Osteocyte (in vitro differentiated cells): ENCODE measurements at regions not wholly inside any gene's neighbourhood (a gene's known extent, or its start where the extent isn't known, plus 50 kb on each side); places are given as distances from the start of the nearest gene placed in this dataset.

Experiments
- DNase-seq: peaks from one replicate; pipeline ENCODE4 v3.0.0; 2021; ENCODE audit warnings: mixed read lengths; ENCODE audit not compliant: unreplicated experiment; ENCODE audit errors: extremely low spot score
- H3K27ac Mint-ChIP-seq: one replicate; pipeline ENCODE4 v1.8.0; 2021; ENCODE audit warnings: mild to moderate bottlenecking, mixed read lengths; ENCODE audit not compliant: unreplicated experiment
- H3K27me3 Mint-ChIP-seq: one replicate; pipeline ENCODE4 v1.8.0; 2021; ENCODE audit warnings: mixed read lengths; ENCODE audit not compliant: unreplicated experiment
- H3K36me3 Mint-ChIP-seq: one replicate; pipeline ENCODE4 v1.8.0; 2021; ENCODE audit warnings: mixed read lengths; ENCODE audit not compliant: unreplicated experiment
- H3K4me1 Mint-ChIP-seq: one replicate; pipeline ENCODE4 v1.8.0; 2021; ENCODE audit warnings: mixed read lengths; ENCODE audit not compliant: unreplicated experiment
- H3K4me3 Mint-ChIP-seq: one replicate; pipeline ENCODE4 v1.8.0; 2021; ENCODE audit warnings: mild to moderate bottlenecking, moderate library complexity, mixed read lengths; ENCODE audit not compliant: unreplicated experiment
- H3K9me3 Mint-ChIP-seq: one replicate; pipeline ENCODE4 v1.8.0; 2021; ENCODE audit warnings: mixed read lengths; ENCODE audit not compliant: unreplicated experiment
- TF ChIP-seq, protein P1 (sequence below): fragments of 200-600 bp; sonication (generic); IDR thresholded peaks from 2 replicates; pipeline ENCODE4 v1.5.0; 2021; ENCODE audit warnings: antibody characterized with exemption, mild to moderate bottlenecking, moderate library complexity

DNA sequence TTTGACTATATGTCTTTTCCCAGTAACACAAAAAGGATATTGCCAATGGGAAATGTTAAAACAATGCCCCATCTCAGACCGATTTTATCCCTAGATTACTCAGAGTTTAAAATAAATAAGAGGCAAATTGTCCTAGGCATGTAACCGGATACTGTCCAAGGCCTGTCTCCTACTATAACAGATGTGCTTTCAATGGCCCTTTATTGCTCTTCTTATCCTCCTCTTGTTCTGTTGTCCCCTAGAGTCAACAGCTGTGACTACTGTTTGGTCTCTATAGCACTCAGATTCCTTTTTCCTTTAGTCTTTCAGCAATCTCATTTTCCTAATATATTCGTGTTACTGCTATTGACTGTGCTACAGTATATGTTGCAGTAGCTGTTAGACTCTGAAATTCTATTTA, 66.8 kb upstream of the PLS3 start:
- Mint-ChIP-seq H3K27me3 (no peaks in the 10 kb centered on the region), H3K9me3 (no peaks in the 10 kb centered on the region), H3K27ac (peak overlapping the region; percentile 1), H3K36me3 (peaks cover 1% of the 10 kb centered on the region), H3K4me1 (peaks cover 37% of the 10 kb centered on the region), H3K4me3 (no peak overlapping the region)
- TF ChIP-seq, protein P1, sequence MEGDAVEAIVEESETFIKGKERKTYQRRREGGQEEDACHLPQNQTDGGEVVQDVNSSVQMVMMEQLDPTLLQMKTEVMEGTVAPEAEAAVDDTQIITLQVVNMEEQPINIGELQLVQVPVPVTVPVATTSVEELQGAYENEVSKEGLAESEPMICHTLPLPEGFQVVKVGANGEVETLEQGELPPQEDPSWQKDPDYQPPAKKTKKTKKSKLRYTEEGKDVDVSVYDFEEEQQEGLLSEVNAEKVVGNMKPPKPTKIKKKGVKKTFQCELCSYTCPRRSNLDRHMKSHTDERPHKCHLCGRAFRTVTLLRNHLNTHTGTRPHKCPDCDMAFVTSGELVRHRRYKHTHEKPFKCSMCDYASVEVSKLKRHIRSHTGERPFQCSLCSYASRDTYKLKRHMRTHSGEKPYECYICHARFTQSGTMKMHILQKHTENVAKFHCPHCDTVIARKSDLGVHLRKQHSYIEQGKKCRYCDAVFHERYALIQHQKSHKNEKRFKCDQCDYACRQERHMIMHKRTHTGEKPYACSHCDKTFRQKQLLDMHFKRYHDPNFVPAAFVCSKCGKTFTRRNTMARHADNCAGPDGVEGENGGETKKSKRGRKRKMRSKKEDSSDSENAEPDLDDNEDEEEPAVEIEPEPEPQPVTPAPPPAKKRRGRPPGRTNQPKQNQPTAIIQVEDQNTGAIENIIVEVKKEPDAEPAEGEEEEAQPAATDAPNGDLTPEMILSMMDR, result no peak
- no peak for DNase-seq

DNA sequence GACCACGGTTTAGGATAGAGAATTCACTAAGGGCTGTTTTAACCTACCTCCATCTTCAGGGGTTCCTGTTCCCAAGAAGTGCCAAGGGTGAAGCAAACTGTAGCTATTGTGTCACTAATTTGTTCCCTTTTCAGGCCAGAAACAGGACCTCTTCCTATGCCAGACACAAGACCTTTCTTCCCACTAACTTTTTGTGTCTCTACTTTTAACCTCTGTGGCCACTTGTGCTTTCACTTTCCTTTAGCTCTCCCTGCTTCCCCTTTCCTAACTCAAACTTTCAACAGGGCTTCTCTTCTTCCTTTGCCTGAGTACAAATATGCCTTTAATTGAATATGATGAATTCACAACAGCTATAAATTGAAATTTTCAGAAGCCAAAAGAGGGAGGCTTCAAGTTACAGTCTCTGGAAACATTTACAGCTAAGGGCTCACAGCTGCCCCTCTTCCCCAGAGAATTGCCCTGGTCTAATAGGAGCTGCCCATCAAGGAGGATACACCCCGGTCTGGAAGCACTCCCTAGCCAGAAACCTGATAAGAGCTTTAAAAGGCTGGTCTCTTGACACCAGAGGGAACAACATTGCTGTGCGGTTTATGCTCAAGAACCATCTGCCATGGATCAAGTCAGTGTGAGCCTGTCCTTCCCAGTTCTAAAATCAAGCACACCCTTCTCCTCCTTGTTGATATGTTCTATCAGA, 61.7 kb upstream of the PLS3 start:
- Mint-ChIP-seq H3K36me3 (peaks cover 1% of the 10 kb centered on the region), H3K9me3 (no peaks in the 10 kb centered on the region), H3K4me3 (peak overlapping the region; percentile 36), H3K27ac (peak overlapping the region; percentile 87), H3K27me3 (no peaks in the 10 kb centered on the region), H3K4me1 (peaks cover 25% of the 10 kb centered on the region)
- no peak for DNase-seq
- TF ChIP-seq, protein P1, result no peak

DNA sequence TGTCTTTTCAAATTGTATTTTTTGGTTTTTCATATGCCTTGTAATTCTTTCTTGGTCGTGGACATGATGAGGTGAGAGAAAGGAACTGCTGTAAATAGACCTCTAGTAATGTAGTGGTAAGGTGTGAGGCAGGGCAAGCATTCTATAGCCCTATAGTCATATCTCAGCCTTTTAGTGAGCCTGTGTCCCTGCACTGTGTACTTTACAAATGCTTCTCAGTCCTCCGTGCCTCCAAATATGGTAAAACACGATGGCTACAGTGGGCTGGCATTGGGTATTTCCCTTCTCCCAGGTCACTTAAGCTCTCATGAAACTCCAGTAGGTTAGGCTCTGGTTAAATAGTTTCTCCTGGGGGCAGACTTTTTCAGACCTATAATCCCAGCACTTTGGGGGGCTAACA, 57.9 kb upstream of the PLS3 start:
- Mint-ChIP-seq H3K27ac (no peak overlapping the region), H3K27me3 (no peaks in the 10 kb centered on the region), H3K36me3 (no peaks in the 10 kb centered on the region), H3K4me3 (no peak overlapping the region), H3K4me1 (peaks cover 29% of the 10 kb centered on the region), H3K9me3 (no peaks in the 10 kb centered on the region)
- TF ChIP-seq, protein P1, result no peak
- no peak for DNase-seq

DNA sequence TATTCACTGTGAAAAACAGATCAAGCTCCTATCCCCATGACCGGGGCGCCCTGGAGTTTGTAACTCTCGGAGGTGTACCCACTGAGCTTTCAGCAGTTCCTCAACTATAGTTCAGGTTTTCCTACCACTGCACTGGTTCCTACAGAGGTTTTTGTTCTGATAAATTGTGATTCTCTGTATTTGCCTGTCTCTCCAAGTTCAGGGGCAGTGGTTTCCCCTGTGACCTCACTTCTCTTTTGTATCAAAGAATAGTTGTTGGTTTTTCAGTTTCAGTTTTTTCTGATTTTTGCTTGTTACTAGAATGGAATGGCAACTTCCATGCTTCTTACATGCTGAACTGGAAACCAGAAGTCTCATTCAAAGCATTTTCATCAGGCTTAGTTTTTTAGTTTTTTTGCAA, 56.8 kb upstream of the PLS3 start:
- no peak overlapping the region for H3K4me3 Mint-ChIP-seq

More for the DNA sequence above, 56.8 kb upstream of the PLS3 start:
- Mint-ChIP-seq H3K4me1 (peaks cover 23% of the 10 kb centered on the region), H3K27ac (peak overlapping the region; percentile 20), H3K9me3 (peaks cover 2% of the 10 kb centered on the region), H3K27me3 (no peaks in the 10 kb centered on the region), H3K36me3 (no peaks in the 10 kb centered on the region)
- TF ChIP-seq, protein P1, result no peak
- no peak for DNase-seq
